GM12878 (cell line): ENCODE measurements at regions not wholly inside any gene's neighbourhood (a gene's known extent, or its start where the extent isn't known, plus 50 kb on each side); places are given as distances from the start of the nearest gene placed in this dataset.

Experiments
- ATAC-seq: fragments of 200-7000 bp; cut with Tn5 transposase; 3 replicates; pipeline ENCODE4 v1.9.1; 2020; ENCODE audit warnings: mild to moderate bottlenecking, moderate library complexity
- BruUV-seq: library from RNA; stranded (reverse); fragments of 400-500 nt; replicated peaks from 2 replicates; lab custom pipeline; 2021; lab: Mats Ljungman, UMichigan
- CTCF ChIA-PET: fragments of 300-600 bp; sonication (Branson Sonifier 250); formaldehyde crosslinking; extraction: SDS; loops from one replicate; lab custom pipeline; 2021; ENCODE audit warnings: inconsistent platforms; lab: Yijun Ruan, JAX
- POLR2A ChIA-PET: fragments of 350-600 bp; formaldehyde crosslinking; extraction: SDS; loops from one replicate; lab custom pipeline; 2021; ENCODE audit warnings: inconsistent platforms; lab: Charles Lee
- RAD21 ChIA-PET: fragments of 300-600 bp; sonication (Branson Sonifier 250); formaldehyde crosslinking; loops from one replicate; lab custom pipeline; 2023; ENCODE audit warnings: antibody characterized with exemption; ENCODE audit not compliant: unreplicated experiment; lab: Charles Lee
- SMC1A ChIA-PET: fragments of 300-600 bp; sonication (Branson Sonifier 250); formaldehyde crosslinking; loops from one replicate; lab custom pipeline; 2023; ENCODE audit not compliant: unreplicated experiment, uncharacterized antibody; lab: Charles Lee
- DNase-seq: peaks from one replicate; pipeline ENCODE4 v3.0.0-alpha.2; 2011; ENCODE audit warnings: low read depth, low spot score
- FAIRE-seq: peaks from 3 replicates; lab custom pipeline; 2011; peaks lifted over from hg19 to GRCh38; lab: Jason Lieb, UNC
- H2AFZ ChIP-seq: 2 replicates; pipeline ENCODE4 v1.6.0; 2011; ENCODE audit warnings: low read depth, low read length, control low read depth; ENCODE audit not compliant: control insufficient read depth
- H3K27ac ChIP-seq: 2 replicates; pipeline ENCODE4 v1.5.1; 2011; ENCODE audit warnings: control low read depth; ENCODE audit not compliant: control insufficient read depth, insufficient read depth
- H3K27me3 ChIP-seq, 2 experiments: replicated peaks in 1 of 2; 2 replicates each; pipeline versions ENCODE4 v1.6.0 to v1.6.1; 2011; ENCODE audit warnings: low read length in 1 of 2; ENCODE audit not compliant: control insufficient read depth in 2 of 2, insufficient read depth in 2 of 2
- H3K36me3 ChIP-seq, 2 experiments: 2 replicates each; pipeline ENCODE4 v1.5.1; 2011; ENCODE audit warnings: low read length in 1 of 2; ENCODE audit not compliant: control insufficient read depth in 2 of 2, insufficient read depth in 2 of 2
- H3K4me1 ChIP-seq: 2 replicates; pipeline ENCODE4 v1.6.1; 2011; ENCODE audit warnings: mild to moderate bottlenecking, low read length, moderate library complexity, mixed read lengths; ENCODE audit not compliant: control insufficient read depth, insufficient read depth
- H3K4me2 ChIP-seq: 2 replicates; pipeline ENCODE4 v1.6.0; 2011; ENCODE audit warnings: control low read depth; ENCODE audit not compliant: control insufficient read depth, insufficient read depth
- H3K4me3 ChIP-seq: fragments of 200-600 bp; sonication (generic); 2 replicates; pipeline ENCODE4 v1.5.1; 2016
- H3K79me2 ChIP-seq: 2 replicates; pipeline ENCODE4 v1.6.0; 2011; ENCODE audit warnings: low read length; ENCODE audit not compliant: control insufficient read depth, insufficient read depth
- H3K9ac ChIP-seq: 2 replicates; pipeline ENCODE4 v1.8.0; 2011; ENCODE audit warnings: low read length, control low read depth, mixed read lengths; ENCODE audit not compliant: control insufficient read depth, insufficient read depth
- H3K9me3 ChIP-seq: replicated peaks from 3 replicates; pipeline ENCODE4 v1.5.1; 2011; ENCODE audit warnings: mild to moderate bottlenecking, low read length; ENCODE audit not compliant: control insufficient read depth, insufficient read depth
- H4K20me1 ChIP-seq: 2 replicates; pipeline ENCODE4 v1.6.0; 2011; ENCODE audit not compliant: control insufficient read depth, insufficient read depth
- ASH2L ChIP-seq: fragments of 300-600, 200-600 bp; sonication (generic); IDR thresholded peaks from 2 replicates; pipeline ENCODE4 v1.6.1; 2017; ENCODE audit warnings: low read depth, mild to moderate bottlenecking, borderline replicate concordance
- CHD4 ChIP-seq: fragments of 200-600 bp; sonication (generic); IDR thresholded peaks from 2 replicates; pipeline ENCODE4 v1.6.1; 2016; ENCODE audit warnings: mild to moderate bottlenecking
- DPF2 ChIP-seq: fragments of 450-650 bp; IDR thresholded peaks from 2 replicates; pipeline ENCODE4 v1.6.1; 2017; ENCODE audit warnings: mild to moderate bottlenecking
- GATAD2B ChIP-seq: fragments of 450-650 bp; conservative IDR thresholded peaks from 2 replicates; pipeline ENCODE4 v1.6.1; 2017; ENCODE audit warnings: low read depth, mild to moderate bottlenecking, moderate library complexity
- IKZF2 ChIP-seq, 2 experiments: fragments of 450-650 bp; IDR thresholded peaks; 2 replicates each; pipeline ENCODE4 v1.6.1; 2017; ENCODE audit warnings: mild to moderate bottlenecking in 2 of 2, moderate library complexity in 2 of 2
- JUND ChIP-seq: IDR thresholded peaks from 2 replicates; pipeline ENCODE4 v1.6.1; 2012; ENCODE audit warnings: low read depth, mild to moderate bottlenecking, low read length, improper control_type of control experiment, moderate library complexity
- MXI1 ChIP-seq: fragments of 150-350 bp; IDR thresholded peaks from 2 replicates; pipeline ENCODE4 v1.6.1; 2011; ENCODE audit warnings: low read depth, mild to moderate bottlenecking, inconsistent platforms, low read length, improper control_type of control experiment
- POLR2AphosphoS5 ChIP-seq: IDR thresholded peaks from 2 replicates; pipeline ENCODE4 v1.6.1; 2011; ENCODE audit warnings: mild to moderate bottlenecking, low read length, inconsistent platforms
- RAD51 ChIP-seq: fragments of 450-650 bp; IDR thresholded peaks from 2 replicates; pipeline ENCODE4 v1.6.1; 2016; ENCODE audit warnings: moderate library complexity, mild to moderate bottlenecking, inconsistent platforms
- RBBP5 ChIP-seq: fragments of 200-600 bp; sonication (generic); conservative IDR thresholded peaks from 2 replicates; pipeline ENCODE4 v1.6.1; 2016
- SIX5 ChIP-seq: IDR thresholded peaks from 2 replicates; pipeline ENCODE4 v1.6.1; 2011; ENCODE audit warnings: mild to moderate bottlenecking, low read depth, low read length, moderate library complexity; ENCODE audit not compliant: severe bottlenecking
- SMAD1 ChIP-seq: fragments of 450-650 bp; IDR thresholded peaks from 2 replicates; pipeline ENCODE4 v1.6.1; 2018; ENCODE audit warnings: mild to moderate bottlenecking, low read depth; ENCODE audit not compliant: partially characterized antibody
- SMC3 ChIP-seq: IDR thresholded peaks from 2 replicates; pipeline ENCODE4 v1.6.1; 2011; ENCODE audit warnings: low read length, improper control_type of control experiment, borderline replicate concordance
- SUPT20H ChIP-seq: IDR thresholded peaks from 2 replicates; pipeline ENCODE4 v1.6.1; 2011; ENCODE audit warnings: low read depth, mild to moderate bottlenecking, low read length, moderate library complexity, borderline replicate concordance; ENCODE audit not compliant: control insufficient read depth
- TARDBP ChIP-seq: IDR thresholded peaks from 2 replicates; pipeline ENCODE4 v1.6.1; 2016; ENCODE audit warnings: borderline replicate concordance
- USF2 ChIP-seq: IDR thresholded peaks from 2 replicates; pipeline ENCODE4 v1.6.1; 2011; ENCODE audit warnings: low read depth, low read length, improper control_type of control experiment, borderline replicate concordance
- ZBED1 ChIP-seq: IDR thresholded peaks from 2 replicates; pipeline ENCODE4 v1.6.1; 2016; ENCODE audit warnings: borderline replicate concordance
- ZBTB40 ChIP-seq: fragments of 450-650 bp; IDR thresholded peaks from 2 replicates; pipeline ENCODE4 v1.6.1; 2016; ENCODE audit warnings: mild to moderate bottlenecking, moderate library complexity, borderline replicate concordance
- ZNF217 ChIP-seq: fragments of 450-650 bp; IDR thresholded peaks from 2 replicates; pipeline ENCODE4 v1.6.1; 2017; ENCODE audit warnings: antibody characterized with exemption, mild to moderate bottlenecking
- WGBS: methylation state at CpG from one replicate; pipeline ENCODE4 v1.1.6; 2016; ENCODE audit warnings: low lambda C conversion rate; ENCODE audit not compliant: insufficient replicate concordance, insufficient coverage; ENCODE audit errors: missing lambda C conversion rate; 5-methylcytosine and 5-hydroxymethylcytosine counted together
- in situ Hi-C: fragments of 300-500 bp; cut with MboI; formaldehyde crosslinking; loops from 9 replicates; pipeline ENCODE4 v1.14.3; 2018; ENCODE audit warnings: mixed read lengths
- intact Hi-C: fragments of 100-400 bp; cut with micrococcal nuclease; formaldehyde crosslinking; loops from one replicate; pipeline ENCODE4 v1.14.2; 2022; ENCODE audit not compliant: unreplicated experiment

- H3K4me1 ChIP-seq, result no peaks in the 10 kb centered on the region
- no peak for ATAC-seq
- in situ Hi-C loops, result loop anchor here (10.0 to 25.0 kb wide), 2 partner anchors 495 to 957 kb away; no protein-coding TSS in a partner anchor
- no peaks in the 10 kb centered on the region for H4K20me1 ChIP-seq
- ChIA-PET CTCF (interaction anchor here (1.2 to 2.0 kb wide), 2 partner anchors 9 to 493 kb away, joined by 3 to 10 read pairs; no protein-coding TSS in a partner anchor), RAD21 (interaction anchor here (1.9 kb wide), 1 partner anchor 9 kb away, joined by 7 read pairs; no protein-coding TSS in a partner anchor), POLR2A (no interaction called here), SMC1A (no interaction called here)
- FAIRE-seq, result no peak
- BruUV-seq, result no TSS peak
- H2AFZ ChIP-seq, result no peak overlapping the region
- no peak overlapping the region for H3K4me3 ChIP-seq
- no peaks in the 10 kb centered on the region for H3K79me2 ChIP-seq
- TF ChIP-seq USF2, result no peak
- no peak for TF ChIP-seq SIX5
- TF ChIP-seq JUND, result no peak
- no peak for TF ChIP-seq RBBP5
- no peak for TF ChIP-seq CHD4
- no peak for TF ChIP-seq IKZF2 (IDR thresholded peaks at IDR 0.05)
- no peak for TF ChIP-seq ZNF217
- no peak for TF ChIP-seq TARDBP
- TF ChIP-seq ZBTB40, result no peak
- no peak for TF ChIP-seq DPF2
- TF ChIP-seq MXI1, result no peak
- no peak for TF ChIP-seq RAD51
- no peak for TF ChIP-seq SMAD1
- no peak for TF ChIP-seq ASH2L
- TF ChIP-seq GATAD2B, result no peak
- TF ChIP-seq ZBED1, result no peak
- no peak for TF ChIP-seq SUPT20H
- TF ChIP-seq SMC3, result no peak
- TF ChIP-seq POLR2AphosphoS5, result no peak
- H3K27me3 ChIP-seq, result no peaks in the 10 kb centered on the region
- H3K4me2 ChIP-seq, result no peak overlapping the region
- no peaks in the 10 kb centered on the region for H3K9me3 ChIP-seq
- WGBS, result 46% methylated on average over 1 of the region's 1 CpG
- DNase-seq, result no peak
- H3K36me3 ChIP-seq, result no peaks in the 10 kb centered on the region
- H3K27ac ChIP-seq, result no peak overlapping the region
- H3K9ac ChIP-seq, result no peak overlapping the region
- intact Hi-C loops, result no loop called here
Measured at GRCh38 chr18:33830213-33830612, 252.2 kb downstream of the ASXL3 start.
